Tibial nerve (tissue), 3 donors: ENCODE measurements at regions not wholly inside any gene's neighbourhood (a gene's known extent, or its start where the extent isn't known, plus 50 kb on each side); places are given as distances from the start of the nearest gene placed in this dataset.

ENCODE experiments used
- POLR2A ChIP-seq, 2 donors: fragments of 450-650 bp; IDR thresholded peaks; one replicate each; pipeline ENCODE4 v1.6.1; 2017; ENCODE audit warnings: antibody characterized with exemption in 2 of 2, mild to moderate bottlenecking in 2 of 2, moderate library complexity in 2 of 2
- TF ChIP-seq, protein P1 (sequence below), 5 experiments: fragments of 200-600 bp in 3 of 5; fragments of 450-650 bp in 2 of 5; sonication (generic) in 3 of 5; IDR thresholded peaks; one replicate each; pipeline ENCODE4 v1.5.1; 2016 to 2019; ENCODE audit warnings: antibody characterized with exemption in 5 of 5, mild to moderate bottlenecking in 3 of 5, moderate library complexity in 2 of 5

DNA sequence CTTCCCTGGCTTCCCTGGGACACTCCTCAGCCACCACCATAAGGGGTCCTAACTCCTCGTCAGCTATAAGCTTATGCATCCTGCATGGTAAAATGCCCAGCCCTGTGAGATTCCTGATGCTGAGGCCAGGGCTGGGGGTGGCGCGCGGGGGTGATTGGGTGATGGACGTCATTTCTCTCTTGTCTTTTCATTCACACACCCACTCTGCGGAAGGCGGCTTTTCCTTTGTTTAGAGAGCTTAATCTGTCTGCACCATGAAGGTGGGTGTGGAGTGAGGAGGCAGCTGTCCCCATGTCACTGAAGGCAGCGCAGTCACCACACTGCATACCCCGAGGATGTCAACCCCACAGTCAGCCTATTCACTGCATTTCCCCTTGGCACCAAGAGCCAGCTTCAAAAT is 110.0 kb upstream of the NSMCE3 start:
- TF ChIP-seq, protein P1, sequence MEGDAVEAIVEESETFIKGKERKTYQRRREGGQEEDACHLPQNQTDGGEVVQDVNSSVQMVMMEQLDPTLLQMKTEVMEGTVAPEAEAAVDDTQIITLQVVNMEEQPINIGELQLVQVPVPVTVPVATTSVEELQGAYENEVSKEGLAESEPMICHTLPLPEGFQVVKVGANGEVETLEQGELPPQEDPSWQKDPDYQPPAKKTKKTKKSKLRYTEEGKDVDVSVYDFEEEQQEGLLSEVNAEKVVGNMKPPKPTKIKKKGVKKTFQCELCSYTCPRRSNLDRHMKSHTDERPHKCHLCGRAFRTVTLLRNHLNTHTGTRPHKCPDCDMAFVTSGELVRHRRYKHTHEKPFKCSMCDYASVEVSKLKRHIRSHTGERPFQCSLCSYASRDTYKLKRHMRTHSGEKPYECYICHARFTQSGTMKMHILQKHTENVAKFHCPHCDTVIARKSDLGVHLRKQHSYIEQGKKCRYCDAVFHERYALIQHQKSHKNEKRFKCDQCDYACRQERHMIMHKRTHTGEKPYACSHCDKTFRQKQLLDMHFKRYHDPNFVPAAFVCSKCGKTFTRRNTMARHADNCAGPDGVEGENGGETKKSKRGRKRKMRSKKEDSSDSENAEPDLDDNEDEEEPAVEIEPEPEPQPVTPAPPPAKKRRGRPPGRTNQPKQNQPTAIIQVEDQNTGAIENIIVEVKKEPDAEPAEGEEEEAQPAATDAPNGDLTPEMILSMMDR (IDR thresholded peaks at IDR 0.05), result no peak
- TF ChIP-seq POLR2A (IDR thresholded peaks at IDR 0.05), result no peak
